Stimulated activated CD8-positive, alpha-beta memory T cell treated with anti-CD3 and anti-CD28 coated beads, Interleukin-7, amount 100 ng/mL, for 24 hours (primary cell): ENCODE measurements at regions not wholly inside any gene's neighbourhood (a gene's known extent, or its start where the extent isn't known, plus 50 kb on each side); places are given as distances from the start of the nearest gene placed in this dataset.
"Not testable (repeated sequence)": the region's sequence is repeated elsewhere in the genome, so short reads cannot be mapped to it uniquely, and the experiment has no call there.

ENCODE experiments used
- DNase-seq: peaks from one replicate; pipeline ENCODE4 v3.0.0-alpha.2; 2020; ENCODE audit warnings: low read depth

DNA sequence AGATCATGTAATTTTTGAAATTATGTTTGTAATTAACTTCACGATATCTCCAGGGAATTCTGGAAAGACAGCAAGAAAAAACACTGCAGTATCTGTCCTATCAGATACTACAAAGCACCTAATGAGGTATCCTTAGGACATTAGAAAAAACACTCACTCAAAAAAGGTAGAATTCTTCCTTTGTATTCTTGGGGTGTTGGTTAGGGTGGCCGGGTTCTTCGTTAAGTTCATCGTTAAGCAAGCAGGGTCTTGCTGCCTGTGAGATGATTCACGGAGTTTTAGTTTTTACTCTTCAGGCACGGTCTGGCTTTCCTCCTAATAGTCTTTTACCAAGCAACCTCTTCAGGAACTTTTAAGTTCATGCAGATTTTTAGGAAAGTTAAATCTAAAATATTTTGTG is 91.4 kb upstream of the IRX4 start:
- DNase-seq = no peak

DNA sequence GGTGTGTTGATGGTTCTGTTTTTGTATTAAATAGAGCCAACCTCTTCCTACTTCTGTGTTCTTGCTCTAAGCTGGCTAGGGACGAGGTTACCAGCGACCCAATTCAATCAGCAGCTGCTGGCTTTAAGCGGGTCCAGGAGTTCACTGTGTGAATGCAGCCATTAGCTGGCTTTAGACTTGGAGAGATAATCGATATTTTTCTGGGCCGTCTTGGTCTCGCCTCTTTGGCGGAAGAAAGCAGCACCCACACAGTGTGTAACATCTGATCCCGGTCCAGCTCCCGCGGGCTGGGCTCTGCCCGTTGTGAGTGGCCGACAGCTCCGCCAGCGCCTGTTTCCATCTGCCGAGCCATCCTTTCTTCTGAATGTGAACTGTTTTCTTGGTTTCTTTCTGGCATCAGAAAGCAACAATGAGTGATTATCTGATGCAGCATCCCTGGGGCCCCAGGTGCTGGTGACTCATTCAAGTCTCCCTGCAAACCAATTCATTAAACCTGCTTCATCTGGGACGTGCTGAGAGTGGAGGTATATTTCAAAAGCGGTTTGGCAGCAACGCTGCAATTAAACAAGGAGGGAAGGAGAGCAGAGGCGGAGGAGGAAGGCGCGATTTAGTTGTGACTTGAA is 90.8 kb upstream of the IRX4 start:
- DNase-seq = no peak

DNA sequence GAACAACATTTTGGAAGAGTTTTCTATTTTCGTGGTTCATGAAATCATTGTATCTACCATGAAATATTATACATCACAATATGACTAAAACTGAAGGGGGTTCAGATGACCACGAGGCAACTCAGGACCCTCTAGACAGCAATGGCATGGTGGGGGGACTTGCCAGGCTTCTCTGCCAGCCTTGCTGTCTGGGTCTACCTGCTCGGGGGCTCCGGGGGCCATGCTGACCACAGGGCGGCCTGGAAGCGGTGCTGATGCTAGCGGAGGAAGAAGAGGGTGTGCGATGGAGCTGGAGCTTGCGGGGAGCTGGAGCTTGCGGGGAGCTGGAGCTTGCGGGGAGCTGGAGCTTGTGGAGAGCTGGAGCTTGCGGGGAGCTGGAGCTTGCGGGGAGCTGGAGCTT is 89.2 kb upstream of the IRX4 start:
- DNase-seq = no peak

DNA sequence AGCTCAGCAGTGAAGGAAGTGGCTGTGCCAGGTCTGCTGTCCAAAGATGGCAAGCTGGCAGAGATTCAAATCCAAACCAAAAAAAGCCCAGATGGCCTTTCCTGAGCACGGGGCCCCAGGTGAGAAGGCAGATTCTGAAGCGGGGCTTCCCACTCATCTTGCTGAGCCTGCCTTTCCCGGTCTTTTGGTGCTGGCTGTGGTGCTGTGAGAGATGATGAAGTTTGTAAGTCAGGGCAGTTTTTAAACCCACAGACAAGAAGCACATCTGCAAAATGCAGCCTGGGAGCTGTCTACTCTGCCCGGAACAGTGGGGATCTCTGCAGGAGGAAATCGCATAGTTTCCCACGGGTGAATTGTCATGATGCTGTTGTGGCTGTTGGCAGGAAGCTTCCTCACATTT is 85.0 kb upstream of the IRX4 start:
- no peak for DNase-seq

DNA sequence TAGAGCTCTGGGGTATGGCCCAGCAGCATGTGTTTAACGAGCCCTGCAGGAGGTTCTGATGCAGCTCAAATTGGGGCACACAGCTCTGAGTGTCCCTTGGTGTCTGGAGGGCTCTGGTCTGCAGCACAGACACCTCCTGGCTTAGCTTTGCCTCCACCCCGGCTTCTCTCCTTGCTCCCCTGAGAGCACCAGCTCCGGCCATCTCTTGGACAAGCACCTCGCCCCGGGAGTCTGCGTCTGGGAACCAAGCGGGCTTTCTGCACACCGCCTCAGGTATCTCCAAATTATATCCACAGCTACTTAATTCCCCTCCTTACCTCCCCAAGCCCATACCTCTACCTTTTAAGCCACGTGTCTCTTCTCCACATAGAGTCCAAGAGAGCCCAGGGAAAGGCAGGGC is 83.7 kb upstream of the IRX4 start:
- DNase-seq = no peak

DNA sequence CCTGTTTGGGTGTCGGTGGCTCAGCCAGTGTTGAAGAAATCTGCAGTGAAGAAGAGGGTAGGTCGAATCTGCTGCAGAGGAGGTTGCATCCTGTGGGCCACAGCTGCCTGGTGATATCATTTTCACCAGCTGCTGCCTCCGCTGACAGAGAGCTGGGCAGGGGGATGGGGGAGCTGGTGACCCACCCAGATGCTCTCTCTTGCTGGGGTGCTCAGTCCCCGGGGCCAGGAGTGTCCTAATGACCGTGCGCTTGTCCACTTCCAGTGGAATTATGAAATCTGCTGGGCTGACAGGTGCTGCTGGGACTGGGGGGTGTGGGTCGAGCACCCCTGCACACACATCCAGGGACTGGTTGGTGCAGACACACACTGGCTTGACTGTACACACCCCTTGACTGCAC is 83.2 kb upstream of the IRX4 start:
- DNase-seq = no peak

DNA sequence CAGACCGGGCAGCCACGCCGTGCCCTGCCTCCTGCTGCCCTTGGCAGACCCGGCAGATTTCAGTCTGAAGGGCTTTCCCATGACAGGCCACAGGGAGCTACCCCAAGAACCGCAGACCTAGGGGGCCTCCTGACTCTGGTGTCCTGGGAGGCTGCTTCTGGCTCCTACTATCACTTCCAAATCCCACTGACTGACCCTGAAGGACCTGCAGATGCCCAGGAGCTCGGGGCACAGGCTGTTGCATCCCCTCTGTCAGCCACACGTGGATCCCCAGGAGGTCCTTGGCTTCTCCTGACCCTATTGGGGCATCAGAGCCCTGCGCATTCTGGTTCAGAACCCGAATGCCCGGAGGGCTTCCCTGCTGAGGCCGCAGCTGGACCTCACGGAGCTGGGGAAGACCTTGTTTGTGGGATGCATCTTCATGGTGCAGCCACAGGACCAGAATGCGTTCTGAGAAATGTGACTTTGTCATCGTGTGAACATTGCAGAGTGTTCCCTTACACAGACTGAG is 81.3 kb upstream of the IRX4 start:
- no peak for DNase-seq

DNA sequence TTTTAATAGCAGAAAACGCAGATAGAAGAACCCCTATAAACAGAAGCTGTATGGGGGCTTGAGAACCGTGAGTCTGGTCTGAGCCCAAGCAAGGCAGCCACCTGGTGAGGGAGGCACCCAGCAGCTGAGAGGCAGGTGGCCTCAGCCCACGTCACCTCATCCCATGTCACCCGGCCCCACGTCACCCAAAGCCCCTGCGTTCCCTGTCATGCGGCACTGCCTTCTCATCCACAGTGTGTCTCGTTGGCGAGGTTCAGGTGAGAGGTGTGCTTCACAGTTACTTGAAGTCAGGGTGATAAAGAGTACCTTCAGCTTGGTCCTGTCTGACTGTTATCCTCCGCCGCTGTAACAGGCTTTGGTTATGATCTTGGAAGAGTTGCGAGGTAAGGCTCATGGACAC is 80.6 kb upstream of the IRX4 start:
- DNase-seq = no peak

DNA sequence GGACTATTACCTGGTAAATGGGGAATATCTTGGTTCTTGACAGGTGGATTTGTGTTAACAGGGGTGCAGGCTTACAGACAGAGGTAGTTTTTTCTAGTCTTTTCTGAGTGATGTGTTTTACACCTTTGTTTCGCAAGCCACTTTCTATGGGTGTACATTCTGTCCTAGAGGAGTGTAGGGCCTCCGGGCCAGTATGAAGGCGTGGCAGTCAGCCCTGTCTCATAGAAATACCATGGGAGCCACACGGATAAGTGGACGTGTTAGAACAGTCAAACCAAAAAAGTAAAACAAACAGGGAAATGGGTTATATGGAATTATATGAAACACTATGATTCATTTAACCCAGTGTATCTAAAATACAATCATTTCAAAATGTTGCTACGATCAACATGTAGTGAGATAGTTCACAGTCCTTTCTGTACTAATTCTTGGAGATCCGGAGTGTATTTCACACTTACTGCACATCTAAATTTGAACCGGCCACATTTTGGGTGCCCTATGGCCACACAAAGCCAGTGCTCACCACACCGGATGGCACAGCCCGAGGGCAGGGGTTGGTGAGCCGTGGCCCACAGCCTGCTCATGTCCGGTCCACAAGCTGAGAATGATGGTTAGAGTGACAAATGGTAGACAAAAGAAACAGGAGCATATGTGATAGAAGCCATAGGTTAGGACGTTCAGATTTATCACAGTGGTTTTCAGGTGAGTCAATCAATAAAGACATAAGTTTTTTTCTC is 80.1 kb upstream of the IRX4 start:
- no peak for DNase-seq

DNA sequence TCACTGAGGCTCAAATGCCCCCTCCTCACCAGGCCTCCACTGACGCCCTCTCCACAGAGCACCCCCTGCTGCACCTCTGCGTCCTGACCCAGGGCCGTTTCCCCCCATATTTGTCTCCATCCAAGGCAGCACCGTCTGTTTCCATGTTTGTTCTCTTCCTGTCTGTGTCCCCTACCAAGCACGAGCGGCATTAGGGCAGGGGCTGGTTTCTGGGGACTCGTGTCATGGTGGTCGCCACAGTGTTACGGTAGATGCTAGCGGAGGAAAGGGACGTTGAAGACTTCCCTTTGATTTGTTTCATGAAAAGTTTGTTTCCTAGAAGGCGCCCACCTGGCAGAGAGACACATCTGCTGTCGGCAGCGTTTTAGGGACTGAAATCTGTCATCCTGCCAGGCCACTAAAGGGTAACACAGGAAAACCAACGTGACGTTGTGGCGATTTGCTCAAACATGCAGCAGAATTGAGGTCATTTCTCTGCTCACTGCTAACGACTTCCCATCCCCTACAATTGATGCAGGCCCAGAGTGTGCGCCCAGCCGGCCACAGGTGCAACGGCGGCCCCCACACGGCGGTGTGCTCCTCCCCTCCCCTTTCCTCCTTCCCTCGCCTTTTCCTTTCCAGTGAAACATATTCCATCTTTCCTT is 79.3 kb upstream of the IRX4 start:
- DNase-seq = no peak

DNA sequence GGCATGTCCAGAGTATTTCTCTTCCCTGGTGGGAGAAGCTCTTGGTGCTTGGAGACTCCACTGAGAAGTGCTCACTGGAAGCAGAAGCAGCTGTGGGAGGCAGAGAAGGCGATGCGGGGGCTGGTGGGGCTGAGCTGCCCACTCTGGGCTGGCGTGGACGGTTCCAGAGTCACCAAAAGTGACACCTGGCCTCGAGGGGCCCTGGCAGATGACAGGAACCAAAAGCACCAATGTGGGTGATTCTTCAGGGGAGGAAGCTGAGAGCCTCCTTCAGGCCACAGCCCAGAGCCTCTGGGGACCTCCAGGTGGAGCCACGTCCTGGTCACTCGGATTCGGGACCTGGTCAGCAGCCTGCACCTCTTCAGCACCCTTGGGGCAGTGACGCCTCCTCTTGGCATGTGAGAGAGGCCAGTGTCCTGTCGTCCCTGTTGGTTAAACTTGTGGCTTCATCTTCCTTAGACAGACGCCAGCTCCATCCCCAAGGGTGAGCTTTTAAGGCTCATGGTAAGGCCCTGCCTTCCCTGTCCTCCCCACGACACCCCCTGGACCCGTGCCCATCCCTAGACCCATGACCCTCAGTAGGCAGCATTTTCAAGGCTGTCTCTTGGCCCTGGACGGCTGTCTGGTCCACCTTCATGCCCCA is 78.7 kb upstream of the IRX4 start:
- DNase-seq = no peak

DNA sequence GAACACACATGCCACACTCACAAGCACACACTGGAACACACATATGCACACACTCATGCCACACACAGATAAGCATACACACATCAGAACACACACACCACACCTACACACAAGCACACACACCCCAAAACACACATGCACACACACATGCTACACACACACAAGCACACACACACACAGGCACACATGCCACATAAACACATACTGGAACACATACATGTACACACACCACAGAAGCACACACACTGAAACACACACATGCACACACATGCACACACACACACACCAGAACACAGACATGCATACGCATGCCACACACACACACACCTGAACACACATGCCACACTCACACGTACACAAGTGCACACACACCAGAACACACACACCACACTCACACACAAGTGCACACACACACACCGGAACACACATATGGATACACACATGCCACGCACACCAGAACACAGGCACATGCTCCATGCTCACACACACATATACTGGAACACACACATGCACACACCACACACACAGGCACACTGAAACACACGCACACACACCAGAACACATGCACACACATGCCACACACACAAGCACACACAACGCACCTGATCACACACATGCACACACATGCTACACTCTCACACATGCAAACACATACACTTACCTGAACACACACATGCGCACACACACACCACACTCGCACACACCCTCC is 78.0 kb upstream of the IRX4 start:
- DNase-seq = no peak

DNA sequence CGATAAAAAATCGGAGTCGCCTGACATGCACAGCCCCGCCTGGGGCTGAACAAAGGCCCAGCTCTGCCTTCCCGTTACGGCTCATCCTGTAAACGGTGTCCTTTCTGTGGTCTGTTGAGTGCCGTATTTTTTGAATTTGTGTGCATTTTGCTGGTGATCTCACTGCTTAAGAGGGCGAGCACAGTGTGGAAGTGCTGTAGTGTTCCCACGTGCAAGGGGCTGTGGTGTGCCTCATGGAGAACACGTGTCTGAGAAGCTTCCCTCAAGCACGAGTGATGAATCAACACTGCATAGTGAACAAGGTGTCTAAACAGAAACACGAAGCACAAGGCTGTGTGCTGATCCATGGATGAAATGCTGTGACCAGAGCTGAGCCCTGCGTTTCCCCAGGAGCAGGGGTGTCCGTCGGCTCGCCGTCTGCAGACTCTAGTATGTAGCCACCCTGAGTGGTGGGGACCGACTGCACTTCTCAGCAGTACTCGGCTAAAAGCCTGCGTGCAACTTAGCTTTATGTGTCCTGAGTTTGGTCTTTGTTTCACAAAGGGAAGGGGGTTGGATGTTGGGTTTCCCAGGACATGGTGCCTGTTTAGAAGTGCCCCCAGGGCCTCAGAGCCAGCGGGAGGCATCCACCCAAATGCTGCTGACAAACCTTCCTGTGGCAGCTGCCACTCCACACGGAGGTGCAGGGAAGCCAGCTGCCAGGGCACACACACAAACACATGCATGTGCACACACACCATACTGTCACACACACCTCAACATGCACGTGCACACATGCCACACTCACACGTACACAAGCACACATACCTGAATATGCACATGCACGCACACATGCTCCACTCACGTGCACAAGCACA is 77.2 kb upstream of the IRX4 start:
- no peak for DNase-seq

DNA sequence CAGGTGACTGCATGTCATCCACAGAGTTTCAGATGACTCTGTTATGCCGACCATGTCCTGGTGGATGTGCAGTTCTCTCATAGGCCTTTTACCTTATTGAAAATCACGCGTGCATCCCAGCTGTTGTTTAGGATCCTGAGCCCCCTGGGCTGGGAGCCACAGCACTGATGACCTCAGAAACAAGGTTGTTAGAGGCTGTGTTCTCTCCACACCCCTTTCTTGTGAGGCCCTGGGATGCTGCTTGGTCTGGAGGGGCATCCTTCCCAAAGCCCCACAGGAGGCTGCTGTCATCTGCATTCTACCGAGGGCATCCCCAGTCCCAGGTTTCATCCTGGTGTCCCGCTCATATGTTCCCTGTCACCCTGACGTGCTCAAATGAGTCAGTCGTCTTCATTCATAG is 76.5 kb upstream of the IRX4 start:
- DNase-seq = no peak

DNA sequence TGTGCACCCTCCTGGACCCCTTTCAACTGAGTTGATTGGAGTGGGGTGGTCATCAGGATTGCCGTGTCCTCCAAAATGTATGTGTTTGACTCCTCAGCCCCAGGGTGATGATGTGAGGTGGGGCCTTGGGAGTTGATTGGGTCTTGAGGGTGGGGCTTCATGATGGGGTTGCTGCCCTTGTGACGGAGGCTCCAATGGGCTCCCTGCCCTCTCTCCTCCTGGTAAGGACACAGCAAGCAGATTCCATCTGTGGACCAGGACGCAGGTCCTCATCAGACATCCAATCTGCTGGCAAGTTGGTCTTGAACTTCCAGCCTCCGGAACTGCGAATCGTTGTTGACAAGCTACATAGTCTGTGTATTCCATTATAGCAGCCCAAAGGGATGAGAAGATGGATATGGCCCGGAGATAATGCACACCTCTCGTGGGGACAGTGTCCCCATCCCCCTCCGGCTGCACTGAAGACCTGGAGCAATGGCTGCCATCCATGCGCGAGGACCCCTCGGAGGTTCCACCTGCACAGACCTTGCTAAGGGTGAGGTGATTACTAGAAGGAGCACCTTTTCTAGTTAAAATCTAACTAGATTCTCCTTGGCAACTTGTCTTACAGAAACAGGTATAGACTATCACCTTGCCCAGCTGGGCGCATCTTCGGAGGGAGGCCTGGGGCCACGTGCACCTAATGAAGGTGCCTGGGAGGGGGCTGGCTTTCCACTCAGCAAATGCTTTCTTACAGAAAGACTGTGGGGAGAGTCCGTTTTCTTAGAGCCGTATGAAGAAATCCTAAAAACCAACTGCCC is 75.7 kb upstream of the IRX4 start:
- DNase-seq = no peak

DNA sequence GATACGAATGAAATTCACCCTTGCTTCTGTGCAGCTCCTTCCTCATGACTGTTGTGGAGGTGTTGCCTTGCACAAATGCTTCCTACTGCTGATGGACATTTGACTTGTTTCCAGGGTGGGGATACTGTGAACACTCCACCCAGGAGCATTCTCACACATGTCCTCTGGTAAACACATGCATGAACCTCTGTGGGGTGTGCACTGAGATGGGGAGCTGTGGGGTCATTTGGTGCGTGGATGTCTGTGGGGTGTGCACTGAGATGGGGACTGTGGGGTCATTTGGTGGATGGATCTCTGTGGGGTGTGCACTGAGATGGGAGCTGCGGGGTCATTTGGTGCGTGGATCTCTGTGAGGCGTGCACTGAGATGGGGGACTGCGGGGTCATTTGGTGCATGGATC is 72.9 kb upstream of the IRX4 start:
- DNase-seq = no peak

DNA sequence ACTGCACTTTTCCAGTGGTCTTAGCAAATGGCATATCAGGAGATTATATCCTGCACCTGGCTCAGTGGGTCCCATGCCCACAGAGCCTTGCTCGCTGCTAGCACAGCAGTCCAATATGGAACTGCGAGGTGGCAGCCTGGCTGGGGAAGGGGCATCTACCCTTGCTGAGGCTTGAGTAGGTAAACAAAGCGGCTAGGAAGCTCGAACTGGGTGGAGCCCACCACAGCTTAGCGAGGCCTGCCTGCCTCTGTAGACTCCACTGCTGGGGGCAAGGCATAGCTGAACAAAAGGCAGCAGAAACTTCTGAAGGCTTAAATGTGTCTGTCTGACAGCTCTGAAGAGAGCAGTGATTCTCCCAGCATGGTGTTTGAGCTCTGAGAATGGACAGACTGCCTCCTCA is 71.0 kb upstream of the IRX4 start:
- not testable (repeated sequence) for DNase-seq

DNA sequence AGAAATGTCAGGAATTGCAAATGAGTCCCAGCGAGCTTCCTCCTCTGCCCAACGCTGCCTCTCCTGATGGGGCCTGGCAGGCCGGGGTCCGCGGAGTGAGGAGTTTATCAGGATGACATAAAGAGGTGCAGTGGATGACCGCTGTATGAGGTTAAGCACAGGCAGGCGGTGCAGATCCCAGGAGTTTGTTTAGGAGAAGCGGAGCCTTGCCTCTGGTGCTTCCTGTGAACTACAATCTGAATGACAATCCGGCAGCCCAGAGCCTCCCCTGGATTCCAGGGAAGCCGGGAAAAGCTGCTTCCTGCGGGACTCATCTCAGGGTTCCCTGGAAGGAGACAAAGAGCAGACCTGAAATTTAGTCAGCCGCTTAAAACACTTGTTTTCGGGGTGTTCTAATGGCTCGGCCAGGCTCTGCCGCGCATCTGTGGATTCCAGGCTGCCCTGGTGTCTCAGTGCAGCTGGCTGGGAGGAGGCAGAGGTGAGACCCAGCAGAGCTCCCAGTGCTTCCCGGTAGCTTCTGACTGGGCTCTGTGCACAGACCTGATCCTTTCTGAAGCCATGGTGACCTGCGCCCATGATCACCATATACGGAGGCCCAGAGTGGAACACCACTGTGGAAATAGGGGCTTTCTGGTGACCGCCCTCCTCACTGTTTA is 69.8 kb upstream of the IRX4 start:
- no peak for DNase-seq

DNA sequence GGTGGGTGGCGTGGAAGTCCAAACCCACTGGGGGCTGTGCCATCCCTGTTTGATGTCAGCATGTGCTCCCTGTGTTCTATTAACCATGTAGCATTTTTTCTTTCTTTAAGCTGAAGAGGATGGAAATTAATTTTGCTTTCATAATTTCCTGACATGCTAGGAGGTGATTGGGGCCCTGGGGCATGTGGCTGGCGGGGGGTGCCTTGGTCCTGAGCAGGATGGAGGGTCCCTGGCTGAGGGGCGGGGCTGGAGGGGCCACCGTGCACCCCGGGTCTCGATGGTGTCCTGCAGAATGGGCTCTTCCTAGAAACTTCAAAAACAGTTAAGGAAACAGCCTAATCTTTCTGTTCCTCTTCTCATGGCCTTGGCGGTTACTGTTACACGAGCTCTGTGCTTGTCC is 69.3 kb upstream of the IRX4 start:
- no peak for DNase-seq
